ENCODE measurements at regions not wholly inside any gene's neighbourhood (a gene's known extent, or its start where the extent isn't known, plus 50 kb on each side); places are given as distances from the start of the nearest gene placed in this dataset.

DNA sequence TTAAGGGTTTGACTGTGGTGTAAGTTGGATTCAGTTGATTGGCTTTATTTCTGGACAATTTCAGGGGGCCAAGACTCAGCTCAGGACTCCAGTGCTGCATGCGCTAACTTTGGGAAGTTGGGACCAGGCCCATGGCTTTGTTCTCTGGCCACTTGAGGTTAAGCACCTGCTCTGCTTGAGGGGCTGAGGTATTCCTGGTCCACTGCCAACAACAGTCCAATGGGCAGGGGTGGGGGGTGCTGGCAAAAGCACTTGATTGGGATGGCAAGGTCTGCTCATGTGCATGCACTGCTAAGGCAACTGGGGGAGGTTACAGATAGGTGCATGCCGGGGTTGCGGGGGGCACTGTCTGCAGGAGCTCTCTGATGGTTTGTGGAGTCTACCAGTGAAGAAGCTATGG lies 52.6 kb upstream of the ASB17 start:
- no peak for DNase-seq (ENCODE audit: low spot score)

GRCh38 chr1:75985827-75986226 lies 53.6 kb upstream of the ASB17 start:
- no peak for DNase-seq (ENCODE audit: low spot score)

GRCh38 chr1:75986478-75986877 lies 54.3 kb upstream of the ASB17 start:
- no peak for DNase-seq (ENCODE audit: low spot score)

DNA sequence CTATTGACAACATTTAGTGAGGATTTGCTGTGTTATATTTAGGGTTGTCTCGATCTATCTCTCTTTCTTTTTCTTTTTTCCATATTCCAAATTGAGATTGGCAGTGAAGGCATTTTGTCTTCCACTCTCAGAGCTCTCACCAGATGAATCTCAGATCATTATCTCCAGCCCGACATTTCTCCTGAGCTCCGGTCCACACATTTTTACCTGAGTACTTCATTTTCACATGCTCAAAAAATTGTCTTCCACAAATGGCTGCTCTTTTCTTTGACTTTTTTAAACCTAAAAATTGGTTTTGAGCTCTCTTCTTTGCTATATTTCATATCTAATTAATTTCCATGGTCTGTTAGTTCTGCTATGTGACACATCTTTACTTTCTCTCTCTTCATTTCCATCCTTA lies 56.9 kb upstream of the ASB17 start:
- DNase-seq (ENCODE audit: low spot score), result no peak

DNA sequence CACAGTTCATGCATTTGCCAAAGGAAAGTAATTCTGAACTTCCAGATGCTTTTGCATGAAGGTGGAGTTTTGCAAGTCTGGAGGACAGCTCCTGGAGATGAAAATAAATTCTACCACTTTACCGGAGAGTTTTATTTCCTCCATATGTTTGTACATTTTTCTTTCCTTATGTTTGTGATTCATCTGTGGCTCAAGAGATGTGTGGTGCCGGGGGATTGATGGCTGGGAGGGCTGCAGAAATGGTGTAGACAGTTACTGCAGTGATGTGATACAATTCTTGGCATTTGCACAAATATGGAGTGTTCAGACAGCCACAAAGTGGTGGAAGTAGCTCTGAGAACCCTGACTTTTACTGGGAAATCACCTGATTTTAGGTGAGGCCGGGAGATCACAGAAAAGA lies 58.5 kb upstream of the ASB17 start:
- DNase-seq (ENCODE audit: low spot score), result no peak

DNA sequence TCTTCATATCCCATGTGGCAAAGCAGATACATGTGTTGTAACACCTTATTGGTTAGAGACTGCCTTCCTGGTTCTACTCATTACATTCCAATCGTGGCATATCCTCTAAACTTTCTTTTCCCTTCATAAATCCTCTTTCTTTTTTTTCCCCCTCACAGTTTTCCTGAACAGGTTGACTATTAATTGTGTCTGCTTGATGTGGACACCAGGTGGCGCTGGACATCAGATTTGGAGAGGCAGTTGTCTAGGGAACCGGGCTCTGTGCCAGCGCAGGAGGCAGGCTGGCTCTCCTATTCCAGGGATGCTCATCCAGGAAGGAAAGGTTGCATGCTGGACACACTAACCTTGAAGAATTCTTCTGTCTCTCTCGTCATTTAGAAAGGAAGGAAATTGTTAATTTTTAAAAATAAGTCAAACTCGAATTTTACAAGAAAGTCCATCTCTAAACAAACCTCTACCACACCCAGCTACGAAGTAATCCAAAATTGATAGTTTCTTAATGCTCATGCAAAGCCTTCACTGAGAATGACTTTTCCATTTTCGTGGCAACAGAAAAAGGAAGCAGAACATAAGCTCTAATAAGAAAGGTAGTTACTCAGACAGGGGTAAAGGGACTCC lies 59.4 kb upstream of the ASB17 start:
- DNase-seq (ENCODE audit: low spot score), result peak; percentile 75

- DNase-seq (ENCODE audit: low spot score), result no peak
These were observed 60.1 kb upstream of the ASB17 start for GRCh38 chr1:75992312-75992711.

DNA sequence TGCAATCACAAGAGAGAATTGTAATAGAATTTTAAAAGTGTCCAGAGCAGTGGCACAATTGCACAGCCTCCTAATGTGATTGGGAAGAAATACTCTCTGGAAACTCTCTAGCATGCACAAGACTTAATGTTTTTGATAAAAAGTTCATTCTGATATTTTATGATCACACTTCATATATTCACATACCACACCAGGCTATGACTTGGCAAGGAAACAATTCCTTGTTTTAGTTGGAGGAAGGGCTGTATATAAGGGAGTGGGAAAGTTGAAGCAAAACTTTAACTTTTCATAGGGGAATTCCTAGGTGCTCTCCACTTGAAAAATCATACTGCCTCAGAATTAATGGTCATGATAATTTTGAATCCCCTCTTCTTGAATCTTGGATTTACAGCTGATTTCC lies 61.5 kb upstream of the ASB17 start:
- no peak for DNase-seq (ENCODE audit: low spot score)

DNA sequence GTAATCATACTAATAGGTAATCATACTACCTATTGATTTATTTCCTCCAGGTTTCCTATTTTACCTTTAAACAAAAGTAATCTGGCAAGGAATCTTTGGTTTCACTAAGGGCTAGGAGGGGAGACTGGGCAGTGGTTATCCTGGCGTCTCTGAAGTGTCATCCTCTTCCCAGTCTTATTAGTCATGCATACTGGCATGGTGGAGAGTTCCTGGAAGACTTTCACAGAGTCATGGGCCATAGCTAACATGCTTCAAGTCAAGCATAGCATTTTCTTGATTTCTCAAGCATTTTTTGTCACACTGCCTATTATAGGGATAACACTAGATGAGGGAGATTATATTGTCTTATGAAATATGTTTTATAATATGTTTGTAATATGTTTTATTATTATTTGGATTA lies 64.0 kb upstream of the ASB17 start:
- DNase-seq (ENCODE audit: low spot score), result no peak

GRCh38 chr1:75999034-75999433 lies 66.8 kb upstream of the ASB17 start:
- DNase-seq (ENCODE audit: low spot score), result peak; percentile 1

DNA sequence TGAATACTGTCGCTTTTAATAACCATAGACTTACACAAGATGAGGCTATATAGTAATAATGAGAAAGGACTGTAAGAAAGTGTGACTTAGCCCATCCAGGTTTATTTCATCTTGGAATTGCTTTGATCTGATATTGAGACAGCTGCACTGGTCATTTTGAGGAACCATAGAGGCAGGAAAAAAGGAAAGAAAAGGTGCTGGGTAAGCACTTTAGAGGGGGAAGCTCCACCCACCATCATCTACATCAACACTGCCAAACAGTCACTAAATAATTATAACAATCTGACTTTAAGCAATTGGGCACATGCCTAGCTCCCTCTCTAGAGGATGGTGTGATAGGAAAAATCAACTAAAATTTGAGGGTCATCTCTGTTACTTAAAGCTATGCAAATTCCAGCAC lies 70.6 kb upstream of the ST6GALNAC3 start:
- DNase-seq (ENCODE audit: low spot score), result no peak

- DNase-seq (ENCODE audit: low spot score), result no peak
These were observed 68.8 kb upstream of the ST6GALNAC3 start for GRCh38 chr1:76005765-76006164.

- DNase-seq (ENCODE audit: low spot score), result no peak
These were observed 68.3 kb upstream of the ST6GALNAC3 start for GRCh38 chr1:76006234-76006633.

GRCh38 chr1:76010802-76011201 lies 63.7 kb upstream of the ST6GALNAC3 start:
- DNase-seq (ENCODE audit: low spot score), result no peak

DNA sequence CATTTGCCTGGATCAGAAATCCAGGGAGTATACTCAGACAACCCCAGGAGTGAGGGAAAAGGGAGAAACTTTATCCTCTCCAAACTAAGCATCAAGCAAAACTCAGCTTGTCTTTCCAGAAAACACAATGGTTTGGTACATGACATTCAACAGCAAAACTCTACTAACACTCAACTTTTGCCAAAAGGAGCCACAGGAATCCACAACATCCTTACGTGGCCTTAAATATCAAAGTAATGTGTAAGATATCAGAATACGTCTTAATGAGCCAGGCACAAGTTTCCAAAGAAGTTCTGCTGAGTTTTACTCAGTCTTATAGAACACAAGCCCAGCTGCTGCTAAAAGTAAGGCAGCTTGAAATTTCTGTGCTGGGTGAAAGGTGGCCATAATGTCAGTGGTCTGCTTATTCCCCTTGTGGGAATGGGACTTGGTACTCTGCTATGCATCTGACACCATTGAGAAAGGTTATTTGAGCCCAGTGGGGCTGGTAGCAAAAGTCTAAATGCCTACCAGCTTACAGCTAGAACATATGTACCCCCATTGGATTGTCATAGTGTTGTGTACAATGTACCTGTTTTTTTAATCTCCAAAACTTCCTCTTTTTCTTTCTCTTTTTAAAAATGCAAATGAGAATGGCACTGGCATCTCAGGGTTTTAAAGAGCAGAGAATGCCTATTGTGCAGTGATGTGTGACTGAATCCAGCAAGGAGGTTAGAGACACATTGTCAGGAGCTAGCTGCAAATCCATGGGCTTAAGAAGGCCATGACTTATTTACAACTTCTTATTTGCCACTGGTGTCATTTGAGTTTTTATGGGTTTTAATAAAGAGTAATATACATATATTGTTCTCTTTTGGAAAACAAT lies 62.0 kb upstream of the ST6GALNAC3 start:
- no peak for DNase-seq (ENCODE audit: low spot score)

DNA sequence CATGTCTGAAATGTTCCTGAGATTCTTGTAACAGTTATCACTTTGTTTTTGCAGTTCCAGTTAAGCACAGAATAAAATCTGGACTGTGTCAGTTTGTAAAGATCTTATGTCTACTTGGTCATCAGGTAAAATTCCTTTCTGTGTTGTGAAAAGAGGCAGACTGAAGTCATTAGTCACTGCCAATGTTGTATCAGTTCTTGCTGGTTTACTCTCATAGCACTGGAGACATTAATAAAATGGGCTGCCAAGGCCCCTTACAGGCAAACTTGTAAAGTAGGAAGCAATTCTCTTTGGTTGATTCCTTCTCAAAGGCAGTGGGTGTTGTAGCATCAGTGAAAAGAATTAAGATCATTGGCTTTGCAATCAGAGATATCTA lies 61.4 kb upstream of the ST6GALNAC3 start:
- no peak for DNase-seq (ENCODE audit: low spot score)

- no peak for DNase-seq (ENCODE audit: low spot score)
These were observed 59.0 kb upstream of the ST6GALNAC3 start for GRCh38 chr1:76015478-76016103.

DNA sequence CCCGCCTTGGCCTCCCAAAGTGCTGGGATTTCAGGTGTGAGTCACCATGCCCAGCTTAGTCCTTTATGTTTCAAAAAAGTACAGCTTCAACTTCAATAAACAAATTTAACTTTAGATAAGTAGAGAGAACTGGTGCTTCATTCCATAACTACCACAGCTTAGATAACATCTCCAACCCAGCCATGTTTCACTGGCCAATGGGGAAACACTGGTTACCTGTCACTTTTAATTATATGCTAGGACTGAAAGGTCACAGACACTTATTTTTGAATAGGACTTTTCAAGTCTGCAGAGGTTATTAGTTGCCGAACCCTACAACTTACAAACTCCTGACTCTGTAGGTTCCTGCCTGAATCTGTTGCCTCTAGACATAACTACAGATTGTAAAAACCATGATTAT lies 56.5 kb upstream of the ST6GALNAC3 start:
- no peak for DNase-seq (ENCODE audit: low spot score)

DNA sequence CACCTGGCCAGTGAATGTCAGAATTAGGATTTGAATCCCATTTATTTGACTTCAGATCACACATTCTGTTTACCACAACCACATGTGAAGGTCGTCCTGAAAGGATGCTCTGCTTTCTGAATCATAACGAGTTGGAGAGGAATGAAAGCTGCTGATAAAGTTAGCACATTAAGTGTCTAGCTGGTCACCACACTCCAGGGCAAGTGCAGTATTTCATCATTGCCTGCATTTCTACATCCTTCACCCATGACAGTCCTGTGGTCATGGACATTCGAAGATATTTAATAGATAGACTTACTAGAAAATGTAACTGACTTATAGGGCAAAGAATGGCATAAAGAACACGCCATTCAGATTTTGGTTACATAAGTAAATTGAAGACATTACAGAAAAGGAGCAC lies 52.7 kb upstream of the ST6GALNAC3 start:
- no peak for DNase-seq (ENCODE audit: low spot score)

DNA sequence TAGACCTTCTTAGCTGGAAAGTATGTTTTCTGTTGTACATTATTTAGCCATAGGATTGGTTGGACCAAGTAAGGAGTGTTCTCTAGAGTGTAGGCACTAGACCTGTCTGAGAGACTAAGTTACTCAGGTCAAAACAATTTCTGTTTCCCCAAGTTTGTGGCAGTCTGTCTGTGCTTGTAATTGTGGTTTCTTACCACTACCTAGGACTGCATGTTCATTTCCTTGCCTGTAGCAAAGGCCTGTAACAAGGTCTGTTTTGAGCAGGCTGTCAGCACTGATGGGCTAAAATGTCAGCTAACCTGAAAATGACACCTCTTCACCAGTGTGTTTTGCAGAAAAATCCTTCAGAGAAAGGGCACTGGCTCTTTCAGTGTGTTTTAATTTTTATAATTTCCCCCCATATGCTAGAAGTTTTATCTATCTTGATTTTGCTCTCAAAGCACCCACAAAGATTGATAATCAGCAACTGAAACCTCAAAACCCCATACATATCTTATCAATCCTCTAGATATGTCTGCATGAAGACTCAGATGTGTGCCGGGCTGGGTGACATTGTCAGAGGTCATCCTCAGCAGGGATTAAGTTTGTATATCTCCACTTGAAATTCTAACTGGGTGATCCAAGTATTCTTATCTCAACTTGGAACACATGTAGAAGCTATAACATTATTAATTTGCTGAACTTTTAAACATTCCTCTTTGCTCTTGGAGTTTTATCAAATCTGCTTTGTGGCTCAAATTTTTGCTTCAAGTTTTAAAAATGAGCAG lies 50.7 kb upstream of the ST6GALNAC3 start:
- DNase-seq (ENCODE audit: low spot score), result no peak
